Gastroesophageal sphincter (tissue), 4 donors: ENCODE measurements at regions not wholly inside any gene's neighbourhood (a gene's known extent, or its start where the extent isn't known, plus 50 kb on each side); places are given as distances from the start of the nearest gene placed in this dataset.

ENCODE experiments used
- ATAC-seq: fragments of 150-250 bp; one replicate; pipeline ENCODE4 v1.9.1; 2016; ENCODE audit warnings: mild to moderate bottlenecking, moderate library complexity
- H3K27ac ChIP-seq, 4 donors: fragments of 200-600 bp; sonication (generic) in 3 of 4; 1 replicate in 3 of 4; 2 replicates in 1 of 4; pipeline ENCODE4 v1.5.1; 2016 to 2019
- H3K27me3 ChIP-seq: fragments of 200-600 bp; sonication (generic); one replicate; pipeline ENCODE4 v1.5.1; 2019
- H3K36me3 ChIP-seq, 2 donors: fragments of 200-600 bp; sonication (generic); one replicate each; pipeline ENCODE4 v1.5.1; 2019; ENCODE audit warnings: control low read depth in 1 of 2
- H3K4me1 ChIP-seq, 3 donors: fragments of 200-600 bp; sonication (generic); 1 replicate in 2 of 3; 2 replicates in 1 of 3; pipeline ENCODE4 v1.5.1; 2016 to 2019; ENCODE audit warnings: control low read depth in 2 of 3
- H3K4me3 ChIP-seq, 2 donors: fragments of 200-600 bp; sonication (generic); one replicate each; pipeline ENCODE4 v1.5.1; 2019; ENCODE audit warnings: mild to moderate bottlenecking in 1 of 2, moderate library complexity in 1 of 2
- H3K9me3 ChIP-seq, 3 donors: fragments of 200-600 bp; sonication (generic); one replicate each; pipeline ENCODE4 v1.5.1; 2017 to 2019; ENCODE audit warnings: control low read depth in 2 of 3
- CTCF ChIP-seq, 4 experiments: fragments of 200-600 bp in 2 of 4; fragments of 450-650 bp in 2 of 4; sonication (generic) in 1 of 4; IDR thresholded peaks; one replicate each; pipeline ENCODE4 v1.5.1; 2017 to 2019; ENCODE audit warnings: antibody characterized with exemption in 4 of 4, mild to moderate bottlenecking in 2 of 4, moderate library complexity in 2 of 4
- EP300 ChIP-seq: sonication (generic); formaldehyde crosslinking; IDR thresholded peaks from one replicate; pipeline ENCODE4 v1.6.1; 2017; ENCODE audit warnings: antibody characterized with exemption, mild to moderate bottlenecking
- POLR2A ChIP-seq, 2 donors: fragments of 450-650 bp; IDR thresholded peaks; one replicate each; pipeline ENCODE4 v1.6.1; 2017; ENCODE audit warnings: antibody characterized with exemption in 2 of 2, mild to moderate bottlenecking in 2 of 2, moderate library complexity in 1 of 2
- POLR2AphosphoS5 ChIP-seq: sonication (generic); formaldehyde crosslinking; IDR thresholded peaks from one replicate; pipeline ENCODE4 v1.6.1; 2017; ENCODE audit warnings: antibody characterized with exemption
- WGBS, 2 donors: methylation state at CpG; one replicate each; pipeline ENCODE4 v1.1.5; 2018; ENCODE audit warnings: low coverage in 1 of 2; 5-methylcytosine and 5-hydroxymethylcytosine counted together

GRCh38 chr1:192873836-192874235 lies 65.0 kb downstream of the RGS2 start:
- peak; percentile 48 for ATAC-seq

GRCh38 chr1:192876633-192877032 lies 67.8 kb downstream of the RGS2 start:
- WGBS, 2 donors, result 29 to 80% methylated on average over 1 of the region's 1 CpG
- TF ChIP-seq POLR2A (IDR thresholded peaks at IDR 0.05) (no peak), EP300 (no peak), POLR2AphosphoS5 (no peak), CTCF (IDR thresholded peaks at IDR 0.05) (no peak)
- no peaks in the 10 kb centered on the region for H3K27me3 ChIP-seq

More at GRCh38 chr1:192873836-192874235, 65.0 kb downstream of the RGS2 start:
- no peaks in the 10 kb centered on the region for H3K9me3 ChIP-seq
- H3K36me3 ChIP-seq, result no peaks in the 10 kb centered on the region
- peaks cover 2 to 14% (median 7%) of the 10 kb centered on the region in 3 donors for H3K4me1 ChIP-seq
- no peak overlapping the region for H3K4me3 ChIP-seq
- no peak overlapping the region for H3K27ac ChIP-seq
- no peaks in the 10 kb centered on the region for H3K27me3 ChIP-seq
- TF ChIP-seq POLR2AphosphoS5 (no peak), EP300 (no peak), CTCF (IDR thresholded peaks at IDR 0.05) (no peak), POLR2A (IDR thresholded peaks at IDR 0.05) (no peak)

GRCh38 chr1:192877283-192877886 lies 68.5 kb downstream of the RGS2 start:
- H3K36me3 ChIP-seq, result no peaks in the 10 kb centered on the region
- WGBS, 2 donors, result 79 to 95% methylated on average over 2 of the region's 2 CpGs
- TF ChIP-seq POLR2A (IDR thresholded peaks at IDR 0.05) (no peak), CTCF (IDR thresholded peaks at IDR 0.05) (no peak), EP300 (no peak), POLR2AphosphoS5 (no peak)
- no peak overlapping the region for H3K4me3 ChIP-seq
- no peaks in the 10 kb centered on the region for H3K27me3 ChIP-seq
- H3K4me1 ChIP-seq, result peaks cover 2 to 23% (median 7%) of the 10 kb centered on the region in 3 donors
- H3K27ac ChIP-seq, result no peak overlapping the region
- H3K9me3 ChIP-seq, result no peaks in the 10 kb centered on the region
- ATAC-seq, result no peak

More at GRCh38 chr1:192876633-192877032, 67.8 kb downstream of the RGS2 start:
- H3K27ac ChIP-seq, result no peak overlapping the region
- no peaks in the 10 kb centered on the region for H3K36me3 ChIP-seq
- no peak for ATAC-seq
- no peak overlapping the region for H3K4me3 ChIP-seq
- no peaks in the 10 kb centered on the region for H3K9me3 ChIP-seq
- peaks cover 2 to 23% (median 7%) of the 10 kb centered on the region in 3 donors for H3K4me1 ChIP-seq

- Histone ChIP-seq H3K27ac (peak overlapping the region in 3 of 4 donors; percentile 22 to 54 (median 44)), H3K4me1 (peaks cover 2 to 23% (median 7%) of the 10 kb centered on the region in 3 donors), H3K4me3 (no peak overlapping the region), H3K36me3 (no peaks in the 10 kb centered on the region), H3K27me3 (no peaks in the 10 kb centered on the region), H3K9me3 (no peaks in the 10 kb centered on the region)
- 0% methylated on average over 1 of the region's 1 CpG; no CpG with 5 or more reads in 1 of the 2 donors for WGBS, 2 donors
- peak; percentile 77 for ATAC-seq
- TF ChIP-seq POLR2AphosphoS5, result peak; percentile 57
- TF ChIP-seq POLR2A (IDR thresholded peaks at IDR 0.05), result no peak
These were observed 69.4 kb downstream of the RGS2 start for GRCh38 chr1:192878249-192878648.

- no peaks in the 10 kb centered on the region for H3K9me3 ChIP-seq
- no peaks in the 10 kb centered on the region for H3K36me3 ChIP-seq
- WGBS, 2 donors, result 33 to 50% methylated on average over 1 of the region's 1 CpG
- no peak overlapping the region for H3K4me3 ChIP-seq
- no peaks in the 10 kb centered on the region for H3K27me3 ChIP-seq
- ATAC-seq, result no peak
- TF ChIP-seq CTCF (IDR thresholded peaks at IDR 0.05) (no peak), POLR2AphosphoS5 (no peak), EP300 (no peak), POLR2A (IDR thresholded peaks at IDR 0.05) (no peak)
- peaks cover 2 to 23% (median 7%) of the 10 kb centered on the region in 3 donors for H3K4me1 ChIP-seq
- peak overlapping the region in 1 of 4 donors; percentile 54 for H3K27ac ChIP-seq
These were observed 70.6 kb downstream of the RGS2 start for GRCh38 chr1:192879406-192879805.
